Epithelial cell of proximal tubule (primary cell): ENCODE measurements at regions not wholly inside any gene's neighbourhood (a gene's known extent, or its start where the extent isn't known, plus 50 kb on each side); places are given as distances from the start of the nearest gene placed in this dataset.

Source experiments
- DNase-seq: peaks from one replicate; pipeline ENCODE4 v3.0.0-alpha.2; 2011; ENCODE audit warnings: low read depth
- H3K4me3 ChIP-seq: 2 replicates; pipeline ENCODE4 v1.5.1; 2011; ENCODE audit warnings: low read depth, mild to moderate bottlenecking, low read length
- CTCF ChIP-seq: conservative IDR thresholded peaks from 2 replicates; pipeline ENCODE4 v1.5.1; 2012; ENCODE audit warnings: low read depth, mild to moderate bottlenecking, low read length

- TF ChIP-seq CTCF = no peak
- DNase-seq = no peak
- no peak overlapping the region for H3K4me3 ChIP-seq
These were observed 2068.0 kb downstream of the MAT2B start for GRCh38 chr5:165573445-165573844.

GRCh38 chr5:165574100-165574499 is 2068.7 kb downstream of the MAT2B start:
- no peak for DNase-seq
- H3K4me3 ChIP-seq = no peak overlapping the region
- no peak for TF ChIP-seq CTCF

GRCh38 chr5:165576678-165577275 is 2071.4 kb downstream of the MAT2B start:
- TF ChIP-seq CTCF = no peak
- DNase-seq = no peak
- H3K4me3 ChIP-seq = no peak overlapping the region

- no peak for TF ChIP-seq CTCF
- no peak overlapping the region for H3K4me3 ChIP-seq
- DNase-seq = no peak
These were observed 2074.5 kb downstream of the MAT2B start for GRCh38 chr5:165579911-165580310.

GRCh38 chr5:165594693-165595092 is 2089.3 kb downstream of the MAT2B start:
- no peak for DNase-seq
- H3K4me3 ChIP-seq = no peak overlapping the region
- no peak for TF ChIP-seq CTCF

- no peak for TF ChIP-seq CTCF
- no peak for DNase-seq
- H3K4me3 ChIP-seq = no peak overlapping the region
These were observed 2097.1 kb downstream of the MAT2B start for GRCh38 chr5:165602529-165602928.

GRCh38 chr5:165607026-165607425 is 2101.6 kb downstream of the MAT2B start:
- no peak overlapping the region for H3K4me3 ChIP-seq
- no peak for DNase-seq
- TF ChIP-seq CTCF = no peak
